LHCN-M2 (cell line): ENCODE measurements at regions not wholly inside any gene's neighbourhood (a gene's known extent, or its start where the extent isn't known, plus 50 kb on each side); places are given as distances from the start of the nearest gene placed in this dataset.

Source experiments
- DNase-seq: peaks from one replicate; pipeline ENCODE4 v3.0.0-alpha.2; 2012; ENCODE audit warnings: low read depth

DNA sequence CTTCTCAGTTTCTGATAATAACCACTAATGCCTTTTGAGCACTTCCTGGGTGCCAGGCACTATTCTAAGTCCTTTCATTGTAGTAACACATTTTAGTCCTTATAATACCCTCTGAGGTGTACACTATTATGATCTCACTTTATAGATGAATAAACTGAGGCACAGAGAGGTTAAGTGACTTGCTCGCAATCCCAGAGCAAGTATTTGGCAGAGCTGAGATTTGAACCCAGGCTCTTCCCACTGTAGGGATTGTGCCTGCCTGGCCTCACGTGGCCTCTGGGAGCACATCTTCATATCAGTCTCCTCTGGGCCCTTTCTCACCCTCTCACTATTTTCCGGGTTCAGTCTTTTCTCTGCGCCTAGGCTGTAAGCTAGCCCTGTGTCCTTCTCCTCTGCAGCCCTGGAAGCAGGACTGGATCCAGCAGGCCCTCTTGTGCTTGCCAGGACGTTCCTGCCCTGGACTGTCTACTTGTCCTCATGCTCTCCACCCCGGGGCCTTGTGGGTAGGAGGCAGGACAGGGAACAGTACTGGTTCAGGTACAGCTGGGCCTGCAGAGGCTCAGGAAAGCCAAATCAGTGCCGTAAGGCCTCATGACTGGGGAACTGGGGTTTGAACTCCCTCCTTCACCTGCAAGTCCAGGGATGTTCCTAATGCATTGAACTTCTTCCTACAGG, 139.6 kb downstream of the VEGFA start:
- DNase-seq: no peak

DNA sequence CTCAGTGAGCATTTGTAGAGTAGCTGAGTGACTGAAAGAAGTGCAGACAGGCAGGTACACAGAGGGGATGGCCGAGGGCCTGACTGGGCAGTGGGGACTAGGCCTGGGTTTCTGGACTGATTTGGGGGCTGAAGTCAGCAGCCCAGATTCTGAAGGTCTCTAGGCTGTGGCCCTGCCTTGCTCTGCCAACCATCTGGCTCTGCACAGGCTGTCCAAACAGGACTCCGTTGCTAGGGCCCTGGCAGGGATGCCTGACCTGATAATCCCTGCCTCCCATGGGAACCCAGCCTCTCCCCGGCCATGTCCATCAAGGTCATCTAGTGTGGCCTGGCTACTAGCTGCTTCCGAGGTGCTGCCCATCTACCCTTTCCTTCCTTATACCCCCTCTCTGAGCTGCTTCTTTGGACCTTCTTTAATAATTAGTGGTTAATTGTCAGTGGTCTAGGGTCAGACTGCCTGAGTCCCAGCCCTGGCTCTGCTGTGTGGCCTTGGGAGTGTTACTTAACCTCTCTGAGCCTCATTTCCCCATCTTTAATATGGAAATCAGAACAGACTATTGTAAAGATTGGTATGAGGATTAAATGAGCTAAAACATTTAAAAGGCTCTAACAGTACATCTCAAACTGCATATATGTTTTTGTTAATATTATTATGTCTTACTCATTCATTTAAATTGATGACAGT, 137.9 kb downstream of the VEGFA start:
- no peak for DNase-seq

GRCh38 chr6:43907312-43907711, 137.3 kb downstream of the VEGFA start:
- no peak for DNase-seq

DNA sequence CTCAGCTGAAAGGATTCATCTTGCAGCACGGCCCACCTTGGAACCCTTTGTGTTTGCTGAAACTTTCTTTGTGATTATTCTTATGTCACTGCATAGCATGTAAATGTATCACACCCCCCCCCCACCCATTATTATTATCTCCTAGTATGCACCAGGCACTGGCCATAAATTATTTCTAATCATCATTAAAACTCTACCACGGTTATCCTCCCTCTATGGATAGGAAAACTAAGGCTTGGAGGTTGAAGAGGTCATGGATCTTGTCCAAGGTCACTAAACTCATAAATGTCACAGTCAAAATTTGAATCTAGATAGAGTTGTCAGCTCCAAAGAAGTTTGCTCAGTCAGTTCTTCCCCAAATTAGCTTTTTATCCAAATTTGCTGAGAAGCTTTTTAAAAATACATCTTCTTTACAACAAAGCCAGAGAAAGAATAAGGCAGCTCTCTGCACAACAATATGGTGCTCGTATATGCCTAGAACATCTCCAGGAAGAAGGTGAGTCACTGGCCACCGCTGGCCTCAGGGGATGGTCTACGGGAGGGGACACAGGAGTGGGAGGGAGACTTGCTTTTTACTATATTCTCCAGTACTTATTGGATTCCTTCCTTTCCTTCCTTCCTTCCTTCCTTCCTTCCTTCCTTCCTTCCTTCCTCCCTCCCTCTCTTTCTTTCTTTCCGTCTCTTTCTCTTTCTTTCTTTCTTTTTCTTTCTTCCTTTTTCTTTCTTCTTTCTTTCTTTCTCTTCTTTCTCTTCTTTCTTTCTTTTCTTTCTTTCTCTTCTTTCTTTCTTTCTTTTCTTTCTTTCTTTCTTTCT, 134.5 kb downstream of the VEGFA start:
- DNase-seq: no peak

- no peak for DNase-seq
Observed at GRCh38 chr6:43903739-43904290, 133.8 kb downstream of the VEGFA start.

DNA sequence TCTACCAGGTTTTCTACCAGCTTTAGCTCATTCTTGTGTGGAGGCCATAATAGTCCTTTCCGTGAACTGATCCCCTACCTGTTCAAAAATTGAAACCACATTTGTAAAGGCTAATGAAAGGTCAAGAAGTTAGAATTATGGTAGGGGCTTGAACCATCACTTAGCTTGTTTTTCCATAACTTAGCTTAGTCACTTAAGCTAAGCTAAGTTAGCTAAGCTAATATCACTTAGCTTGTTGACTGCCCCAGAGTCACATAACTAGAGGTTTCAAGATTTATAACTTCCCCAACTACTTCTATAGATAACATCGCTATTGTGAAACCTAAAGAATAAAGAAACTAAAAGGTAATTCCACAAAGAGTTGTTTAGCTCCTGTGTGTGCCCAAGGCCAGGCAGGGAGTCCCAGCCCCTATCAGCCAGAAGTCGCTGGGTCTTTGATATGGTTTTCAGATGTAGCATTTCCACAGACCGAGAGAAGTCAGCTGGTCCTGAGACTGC, 131.8 kb downstream of the VEGFA start:
- DNase-seq: no peak

DNA sequence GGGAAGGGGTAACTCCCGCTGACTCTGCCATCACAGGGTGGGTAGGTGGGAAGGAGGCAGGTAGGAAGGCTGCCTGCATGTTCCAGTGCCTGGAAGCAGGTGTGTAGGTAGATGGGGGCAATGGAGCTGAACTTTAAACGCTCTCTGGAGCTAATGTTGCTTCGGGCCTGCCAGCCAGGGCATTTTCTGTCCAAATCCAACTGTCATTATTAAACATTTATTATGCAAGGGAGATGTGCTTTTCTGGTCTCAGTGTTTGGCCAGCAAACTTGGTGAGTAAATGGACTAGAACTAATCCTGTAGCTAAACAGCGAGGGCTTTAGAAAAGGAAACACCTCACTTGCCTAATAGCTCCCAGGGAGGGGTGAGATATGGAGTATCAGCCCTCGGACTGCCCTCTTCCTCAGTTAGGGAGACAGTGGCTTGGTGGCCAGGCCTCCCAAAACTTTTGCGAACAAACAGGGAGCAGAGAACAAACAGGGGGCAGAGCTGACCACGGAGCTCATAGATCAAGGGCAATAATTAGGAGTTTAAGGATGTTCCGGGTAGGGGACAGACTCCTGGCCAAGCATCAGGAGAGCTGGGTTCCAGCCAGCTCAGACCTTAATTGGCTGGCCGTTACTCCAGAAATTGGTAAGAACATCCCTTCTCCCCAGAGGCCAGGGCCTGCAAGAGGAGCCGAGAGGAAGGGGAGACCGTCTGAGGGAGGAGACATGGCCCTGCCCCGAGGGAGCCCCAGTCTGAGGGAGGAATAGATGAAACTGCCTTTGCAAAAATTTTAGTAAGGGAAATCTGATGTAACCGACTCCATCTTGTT, 131.1 kb downstream of the VEGFA start:
- DNase-seq: no peak

- DNase-seq: no peak
Observed at GRCh38 chr6:43900560-43900915, 130.5 kb downstream of the VEGFA start.

DNA sequence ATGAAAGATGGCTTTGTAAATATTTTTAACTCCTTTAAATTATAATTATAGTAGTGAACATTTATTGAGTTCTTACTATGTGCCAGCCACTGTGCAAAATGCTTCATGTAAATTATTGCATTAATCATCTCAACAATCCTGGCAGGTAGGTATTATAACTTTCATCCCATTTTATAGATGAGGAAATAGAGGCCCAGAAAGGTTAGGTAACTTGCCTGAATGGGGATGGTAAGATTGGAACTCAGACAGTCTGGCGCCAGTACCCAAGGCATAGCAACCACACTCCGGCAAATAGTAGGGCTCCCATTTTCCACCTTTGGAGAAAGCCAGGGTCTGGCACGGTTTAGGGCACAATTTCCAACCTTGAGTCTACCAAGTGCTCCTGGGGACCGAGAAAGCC, 129.8 kb downstream of the VEGFA start:
- no peak for DNase-seq

DNA sequence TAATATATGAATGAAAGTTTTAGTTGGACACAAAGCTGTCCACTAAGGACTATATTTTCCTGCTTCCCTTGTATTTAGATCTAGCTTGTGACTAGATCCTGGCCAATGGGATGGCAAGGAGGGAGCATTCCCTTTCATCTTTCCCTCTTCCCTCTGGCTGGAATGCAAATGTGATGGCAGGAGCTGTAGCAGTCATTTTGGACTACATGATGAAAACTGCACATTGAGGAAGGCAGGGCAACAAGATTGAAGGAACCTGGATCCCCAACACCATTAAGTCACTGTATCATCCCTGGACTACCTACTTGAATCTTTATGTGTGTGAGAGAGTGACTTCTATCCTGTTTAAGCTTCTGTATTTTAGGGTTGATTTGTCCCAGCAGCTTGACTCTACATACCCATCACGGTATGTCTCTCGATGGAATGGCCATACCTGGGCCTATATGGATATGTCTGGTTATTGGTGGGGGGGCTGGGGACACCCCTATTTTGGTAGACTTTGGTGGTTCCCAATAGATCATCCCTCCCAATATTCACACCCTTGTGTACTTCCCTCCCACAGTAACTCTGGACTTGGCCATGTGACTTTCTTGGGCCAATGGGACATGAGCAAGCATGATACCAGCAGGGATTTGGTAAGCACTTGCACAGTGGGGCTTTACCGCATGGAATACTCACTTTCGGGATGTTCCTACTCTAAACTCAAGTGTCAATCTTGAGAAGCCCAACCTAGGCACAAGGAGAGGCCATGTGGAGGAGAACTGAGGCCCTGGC, 128.5 kb downstream of the VEGFA start:
- DNase-seq: no peak

DNA sequence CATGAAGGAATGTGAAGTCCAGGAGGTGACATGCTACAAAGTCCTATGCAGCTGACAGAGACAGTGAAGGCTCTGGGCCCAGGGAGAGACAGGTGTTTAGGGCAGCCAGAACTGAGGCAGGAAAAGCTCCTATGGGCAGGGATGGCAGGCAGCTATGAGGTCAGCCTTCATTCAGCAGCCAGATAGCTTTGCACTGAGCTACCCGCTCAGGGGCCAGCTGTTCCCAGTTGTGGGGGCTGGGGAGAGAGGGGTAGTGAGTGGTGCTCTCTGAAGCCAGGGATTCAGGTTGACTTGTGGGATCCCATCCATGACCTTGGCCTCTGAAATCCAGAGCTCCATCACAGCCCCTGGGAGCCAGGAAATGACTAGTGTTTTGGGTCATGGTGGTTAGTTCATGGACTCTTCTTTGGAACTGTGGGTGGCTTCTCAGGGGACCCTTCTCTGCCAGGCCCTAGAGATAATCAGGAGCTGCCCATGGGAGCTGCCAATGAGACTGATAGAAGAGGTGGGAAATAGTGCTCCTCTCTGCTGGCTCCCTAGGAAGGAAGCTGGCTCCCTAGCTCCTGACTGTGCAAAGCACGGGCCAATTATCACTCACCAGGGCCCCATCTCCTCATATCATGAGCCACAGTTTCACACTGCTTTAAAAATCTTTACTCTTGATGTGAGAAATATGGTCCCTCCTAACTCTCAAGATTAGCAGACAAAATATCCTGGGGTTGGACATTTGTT, 127.7 kb downstream of the VEGFA start:
- peak; percentile 21 for DNase-seq

- peak; percentile 19 for DNase-seq
Observed at GRCh38 chr6:43896329-43897255, 126.6 kb downstream of the VEGFA start.

DNA sequence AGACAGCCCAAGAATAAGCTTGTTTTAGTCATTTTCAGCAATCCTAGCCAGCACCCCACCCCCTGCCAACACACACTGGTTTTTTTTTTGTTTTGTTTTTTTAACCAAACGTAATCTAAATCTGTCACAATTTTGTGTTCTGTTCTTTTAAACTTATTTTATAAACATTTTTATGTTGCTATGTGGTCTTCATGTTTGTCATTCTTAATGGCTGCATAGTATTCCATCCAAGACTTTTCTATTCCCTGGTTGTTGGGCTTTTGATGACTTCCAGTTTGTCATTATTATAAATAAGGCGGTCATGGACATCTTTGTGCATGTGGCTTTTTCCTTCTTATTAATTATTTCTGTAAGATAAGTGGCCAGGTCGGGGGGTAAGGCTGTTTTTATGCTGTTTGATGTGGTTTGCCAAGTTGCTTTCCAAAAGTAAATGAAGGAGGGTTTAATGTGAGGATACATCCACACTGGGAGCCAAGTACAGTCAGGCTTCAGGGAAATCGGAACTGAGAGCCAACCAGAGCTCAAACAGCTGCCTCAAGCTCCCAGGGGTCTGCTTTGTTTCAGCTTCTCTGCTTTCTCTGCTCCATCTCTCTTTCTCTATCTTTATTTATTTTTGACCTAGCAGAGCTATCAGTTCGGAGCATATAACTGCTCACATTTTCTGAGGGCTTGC, 125.8 kb downstream of the VEGFA start:
- DNase-seq: peak; percentile 14

- no peak for DNase-seq
Observed at GRCh38 chr6:43893073-43893472, 123.1 kb downstream of the VEGFA start.

GRCh38 chr6:43891072-43891870, 121.3 kb downstream of the VEGFA start:
- no peak for DNase-seq

- DNase-seq: no peak
Observed at GRCh38 chr6:43890197-43891062, 120.4 kb downstream of the VEGFA start.
